H1 (cell line): ENCODE measurements at regions not wholly inside any gene's neighbourhood (a gene's known extent, or its start where the extent isn't known, plus 50 kb on each side); places are given as distances from the start of the nearest gene placed in this dataset.

Source experiments
- CTCF ChIA-PET: fragments of 300-600 bp; sonication (Branson Sonifier 250); formaldehyde crosslinking; loops from one replicate; lab custom pipeline; 2021; ENCODE audit not compliant: partially characterized antibody; lab: Charles Lee
- POLR2A ChIA-PET: fragments of 300-600 bp; sonication (Branson Sonifier 250); formaldehyde crosslinking; loops from one replicate; lab custom pipeline; 2021; ENCODE audit warnings: inconsistent platforms; ENCODE audit not compliant: partially characterized antibody; lab: Charles Lee
- DNase-seq, 2 experiments: peaks; one replicate each; pipeline versions ENCODE4 v3.0.0 to v3.0.0-alpha.2; 2010 to 2022; ENCODE audit warnings: low spot score in 2 of 2, low read depth in 1 of 2, mixed read lengths in 1 of 2
- FAIRE-seq: peaks from 2 replicates; lab custom pipeline; 2011; peaks lifted over from hg19 to GRCh38; lab: Jason Lieb, UNC
- H2AFZ ChIP-seq: 2 replicates; pipeline ENCODE4 v1.8.1; 2012; ENCODE audit warnings: low read length, inconsistent platforms
- H2AK5ac ChIP-seq: 2 replicates; pipeline ENCODE4 v1.6.1; 2013; ENCODE audit warnings: low read depth, low read length
- H2BK120ac ChIP-seq: replicated peaks from 2 replicates; pipeline ENCODE3; 2013; ENCODE audit warnings: low read depth, low read length, inconsistent platforms
- H2BK12ac ChIP-seq: 2 replicates; pipeline ENCODE4 v1.6.1; 2013; ENCODE audit warnings: low read depth, low read length
- H2BK15ac ChIP-seq: 2 replicates; pipeline ENCODE4 v1.6.1; 2013; ENCODE audit warnings: low read length
- H2BK20ac ChIP-seq: 2 replicates; pipeline ENCODE4 v1.6.1; 2013; ENCODE audit warnings: low read length
- H2BK5ac ChIP-seq: 2 replicates; pipeline ENCODE4 v1.6.1; 2013; ENCODE audit warnings: low read depth, low read length
- H3K14ac ChIP-seq: 2 replicates; pipeline ENCODE4 v1.6.1; 2013; ENCODE audit warnings: inconsistent platforms; ENCODE audit not compliant: insufficient read length
- H3K18ac ChIP-seq: 2 replicates; pipeline ENCODE4 v1.6.1; 2013; ENCODE audit warnings: low read length; ENCODE audit errors: extremely low read depth
- H3K23ac ChIP-seq: 2 replicates; pipeline ENCODE4 v1.6.1; 2013; ENCODE audit warnings: inconsistent platforms; ENCODE audit not compliant: insufficient read length
- H3K23me2 ChIP-seq: 2 replicates; pipeline ENCODE4 v1.6.1; 2013; ENCODE audit warnings: low read depth, low read length
- H3K27ac ChIP-seq: 2 replicates; pipeline ENCODE4 v1.6.1; 2011; ENCODE audit warnings: low read depth, low read length, inconsistent platforms
- H3K27me3 ChIP-seq, 4 experiments: replicated peaks in 1 of 4; 1 replicate in 1 of 4; 2 replicates in 3 of 4; pipeline versions ENCODE4 v1.6.1 to v1.8.1; 2011 to 2013; ENCODE audit warnings: low read length in 3 of 4, mild to moderate bottlenecking in 3 of 4, inconsistent platforms in 2 of 4, mixed read lengths in 2 of 4, moderate library complexity in 1 of 4; ENCODE audit not compliant: control insufficient read depth in 3 of 4, insufficient read depth in 3 of 4; ENCODE audit errors: extremely low read depth in 1 of 4
- H3K36me3 ChIP-seq, 4 experiments: 2 replicates each; pipeline versions ENCODE4 v1.6.1 to v1.8.1; 2011 to 2013; ENCODE audit warnings: mild to moderate bottlenecking in 4 of 4, low read length in 3 of 4, moderate library complexity in 2 of 4, control low read depth in 1 of 4, inconsistent platforms in 1 of 4; ENCODE audit not compliant: insufficient read depth in 4 of 4, control insufficient read depth in 2 of 4
- H3K4ac ChIP-seq: replicated peaks from 2 replicates; pipeline ENCODE3; 2013; ENCODE audit warnings: low read length, low read depth, mixed read lengths, inconsistent platforms; ENCODE audit not compliant: insufficient read length
- H3K4me1 ChIP-seq, 4 experiments: replicated peaks in 1 of 4; 1 replicate in 1 of 4; 2 replicates in 3 of 4; pipeline versions ENCODE4 v1.6.1 to v1.8.1; 2011 to 2013; ENCODE audit warnings: low read length in 3 of 4, inconsistent platforms in 2 of 4, mixed read lengths in 1 of 4; ENCODE audit not compliant: insufficient read depth in 4 of 4, control insufficient read depth in 3 of 4
- H3K4me2 ChIP-seq, 2 experiments: 2 replicates each; pipeline versions ENCODE4 v1.6.1 to v1.8.1; 2011 to 2013; ENCODE audit warnings: low read depth in 2 of 2, low read length in 2 of 2, control low read depth in 1 of 2, inconsistent platforms in 1 of 2, mild to moderate bottlenecking in 1 of 2; ENCODE audit not compliant: insufficient read depth in 1 of 2
- H3K4me3 ChIP-seq, 4 experiments: fragments of 200-600, 300-600 bp in 1 of 4; sonication (generic), shearing (Covaris generic), sonication (Bioruptor Twin) in 1 of 4; 2 replicates each; pipeline versions ENCODE4 v1.5.1 to v1.8.1; 2011 to 2016; ENCODE audit warnings: low read length in 4 of 4, low read depth in 3 of 4, control low read depth in 2 of 4, inconsistent platforms in 2 of 4, mild to moderate bottlenecking in 2 of 4, mixed read lengths in 1 of 4, moderate library complexity in 1 of 4; ENCODE audit not compliant: insufficient read depth in 2 of 4; ENCODE audit errors: extremely low read depth in 1 of 4
- H3K56ac ChIP-seq: replicated peaks from 2 replicates; pipeline ENCODE3; 2013; ENCODE audit warnings: low read depth, mild to moderate bottlenecking, mixed read lengths, low read length, inconsistent platforms; ENCODE audit not compliant: insufficient read length
- H3K79me1 ChIP-seq: 2 replicates; pipeline ENCODE4 v1.6.1; 2013; ENCODE audit warnings: low read depth, low read length, control low read depth
- H3K79me2 ChIP-seq, 2 experiments: 2 replicates each; pipeline versions ENCODE4 v1.6.1 to v1.8.1; 2012 to 2013; ENCODE audit warnings: low read length in 2 of 2, mild to moderate bottlenecking in 2 of 2, inconsistent platforms in 1 of 2; ENCODE audit not compliant: insufficient read depth in 2 of 2, control insufficient read depth in 1 of 2
- H3K9ac ChIP-seq, 4 experiments: replicated peaks in 1 of 4; 1 replicate in 1 of 4; 2 replicates in 3 of 4; pipeline versions ENCODE4 v1.6.1 to v1.8.1; 2011 to 2013; ENCODE audit warnings: low read depth in 3 of 4, low read length in 3 of 4, control low read depth in 2 of 4, mild to moderate bottlenecking in 2 of 4, moderate library complexity in 2 of 4, inconsistent platforms in 1 of 4; ENCODE audit errors: extremely low read depth in 1 of 4
- H3K9me3 ChIP-seq, 2 experiments: 2 replicates each; pipeline versions ENCODE4 v1.6.1 to v1.8.1; 2012 to 2013; ENCODE audit warnings: mild to moderate bottlenecking in 2 of 2, moderate library complexity in 2 of 2, control low read depth in 1 of 2, inconsistent platforms in 1 of 2, low read depth in 1 of 2, low read length in 1 of 2, mixed read lengths in 1 of 2; ENCODE audit not compliant: insufficient read depth in 2 of 2
- H4K20me1 ChIP-seq, 2 experiments: replicated peaks in 1 of 2; 2 replicates each; pipeline versions ENCODE3 to v1.8.1; 2011 to 2013; ENCODE audit warnings: inconsistent platforms in 2 of 2, low read length in 2 of 2, mild to moderate bottlenecking in 1 of 2; ENCODE audit not compliant: insufficient read depth in 2 of 2, control insufficient read depth in 1 of 2
- H4K5ac ChIP-seq: 2 replicates; pipeline ENCODE4 v1.6.1; 2013; ENCODE audit warnings: low read length, low read depth, mixed read lengths, inconsistent platforms; ENCODE audit not compliant: insufficient read length
- H4K8ac ChIP-seq: 2 replicates; pipeline ENCODE4 v1.8.0; 2013; ENCODE audit warnings: mild to moderate bottlenecking, moderate library complexity, low read length, inconsistent platforms; ENCODE audit not compliant: insufficient read depth; ENCODE audit errors: extremely low read depth
- H4K91ac ChIP-seq: replicated peaks from 2 replicates; pipeline ENCODE3; 2013; ENCODE audit warnings: low read length, mixed read lengths, inconsistent platforms; ENCODE audit not compliant: insufficient read length
- CHD1 ChIP-seq: IDR thresholded peaks from 2 replicates; pipeline ENCODE4 v1.6.1; 2012; ENCODE audit warnings: low read depth, low read length, improper control_type of control experiment
- E2F6 ChIP-seq: IDR thresholded peaks from 2 replicates; pipeline ENCODE4 v1.6.1; 2012; ENCODE audit warnings: inconsistent platforms
- EZH2 ChIP-seq: fragments of 200-600 bp; sonication (generic); IDR thresholded peaks from 2 replicates; pipeline ENCODE4 v1.7.1; 2012; ENCODE audit warnings: low read depth, mild to moderate bottlenecking, moderate library complexity, low read length, inconsistent platforms; ENCODE audit not compliant: severe bottlenecking
- NRF1 ChIP-seq: IDR thresholded peaks from 2 replicates; pipeline ENCODE4 v1.6.1; 2011; ENCODE audit warnings: mild to moderate bottlenecking, low read depth, low read length, improper control_type of control experiment
- PHF8 ChIP-seq: fragments of 200-600 bp; sonication (generic); conservative IDR thresholded peaks from 2 replicates; pipeline ENCODE4 v1.7.1; 2012; ENCODE audit warnings: low read depth, mild to moderate bottlenecking, inconsistent platforms, low read length, moderate library complexity
- SAP30 ChIP-seq: fragments of 300-600 bp; sonication (generic); IDR thresholded peaks from 2 replicates; pipeline ENCODE4 v1.7.1; 2012; ENCODE audit warnings: low read length, moderate library complexity, mild to moderate bottlenecking, inconsistent platforms; ENCODE audit not compliant: insufficient read depth, insufficient replicate concordance
- SIRT6 ChIP-seq: IDR thresholded peaks from one replicate; pipeline ENCODE4 v1.7.1; 2012; ENCODE audit warnings: low read length, inconsistent platforms
- TAF1 ChIP-seq: IDR thresholded peaks from 2 replicates; pipeline ENCODE4 v1.6.1; 2011; ENCODE audit warnings: mild to moderate bottlenecking, low read depth, low read length
- YY1 ChIP-seq: IDR thresholded peaks from 2 replicates; pipeline ENCODE4 v1.6.1; 2011; ENCODE audit warnings: low read depth, mild to moderate bottlenecking, low read length
- WGBS, 2 experiments: shearing (Covaris generic) in 1 of 2; methylation state at CpG; one replicate each; pipeline versions ENCODE4 v1.1.6 to v1.1.7; 2013 to 2015; ENCODE audit warnings: low lambda C conversion rate in 2 of 2, mixed read lengths in 2 of 2, inconsistent platforms in 1 of 2, low coverage in 1 of 2, missing lambda C conversion rate in 1 of 2; ENCODE audit not compliant: insufficient replicate concordance in 2 of 2, insufficient coverage in 1 of 2, insufficient read length in 1 of 2; ENCODE audit errors: extremely low coverage in 1 of 2, missing lambda C conversion rate in 1 of 2; 5-methylcytosine and 5-hydroxymethylcytosine counted together
- TF ChIP-seq, protein P1 (sequence below), 3 experiments: IDR thresholded peaks; 1 replicate in 2 of 3; 2 replicates in 1 of 3; pipeline versions ENCODE4 v1.5.1 to v1.6.1; 2011; ENCODE audit warnings: low read length in 3 of 3, mild to moderate bottlenecking in 3 of 3, inconsistent platforms in 2 of 3, low read depth in 1 of 3, moderate library complexity in 1 of 3; ENCODE audit not compliant: insufficient read depth in 1 of 3; ENCODE audit errors: control extremely low read depth in 1 of 3

DNA sequence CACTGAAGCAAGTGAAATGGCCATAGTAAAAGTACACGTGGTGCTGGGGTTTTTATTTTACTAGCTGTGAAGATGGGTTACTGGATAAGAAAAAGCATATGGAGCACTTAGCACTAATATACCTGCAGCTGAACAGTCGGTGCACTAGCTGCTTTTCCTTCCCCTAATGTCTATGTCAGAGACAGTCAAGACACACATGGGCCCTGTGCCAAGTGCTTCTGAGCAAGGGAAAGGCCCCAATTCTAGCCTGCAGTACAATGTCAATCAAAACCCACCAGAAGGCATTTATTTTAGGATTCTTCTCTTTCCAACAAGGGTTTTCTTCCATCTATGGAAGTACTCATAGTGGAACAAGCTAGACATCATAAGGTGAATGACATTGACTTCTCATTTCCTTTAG is 716.7 kb downstream of the CCSER2 start:
- Histone ChIP-seq H3K4me1 (no peaks in the 10 kb centered on the region; a peak in 2 of 7 replicates), H3K4me3 (no peak overlapping the region), H3K79me2 (no peaks in the 10 kb centered on the region), H3K9me3 (peaks cover 0 to 3% of the 10 kb centered on the region in 2 experiments; a peak in 2 of 4 replicates), H3K36me3 (no peaks in the 10 kb centered on the region), H4K8ac (no peak overlapping the region), H3K23ac (no peak overlapping the region), H2BK120ac (no peak overlapping the region), H3K4ac (no peak overlapping the region), H3K27ac (no peak overlapping the region), H4K5ac (no peak overlapping the region), H3K79me1 (no peaks in the 10 kb centered on the region), H3K9ac (no peak overlapping the region), H2AFZ (no peak overlapping the region), H3K14ac (no peak overlapping the region), H2AK5ac (no peak overlapping the region), H2BK20ac (no peak overlapping the region), H3K4me2 (no peak overlapping the region), H4K91ac (no peak overlapping the region), H2BK5ac (no peak overlapping the region), H3K23me2 (no peaks in the 10 kb centered on the region), H3K56ac (no peak overlapping the region), H2BK12ac (no peak overlapping the region), H3K18ac (no peak overlapping the region), H4K20me1 (no peaks in the 10 kb centered on the region), H2BK15ac (no peak overlapping the region), H3K27me3 (no peaks in the 10 kb centered on the region)
- ChIA-PET CTCF (interaction anchor here (0.5 to 1.0 kb wide), 3 partner anchors 9 to 108 kb away, joined by 3 to 4 read pairs (median 3); no protein-coding TSS in a partner anchor), POLR2A (no interaction called here)
- 85% methylated on average over 2 of the region's 2 CpGs; no CpG with 5 or more reads in 1 of the 2 experiments for WGBS, 2 experiments
- no peak for DNase-seq
- FAIRE-seq, result no peak
- TF ChIP-seq YY1 (no peak), PHF8 (no peak), EZH2 (no peak), SAP30 (no peak), CHD1 (no peak), SIRT6 (no peak), NRF1 (no peak), TAF1 (no peak), E2F6 (no peak)
- TF ChIP-seq, protein P1, sequence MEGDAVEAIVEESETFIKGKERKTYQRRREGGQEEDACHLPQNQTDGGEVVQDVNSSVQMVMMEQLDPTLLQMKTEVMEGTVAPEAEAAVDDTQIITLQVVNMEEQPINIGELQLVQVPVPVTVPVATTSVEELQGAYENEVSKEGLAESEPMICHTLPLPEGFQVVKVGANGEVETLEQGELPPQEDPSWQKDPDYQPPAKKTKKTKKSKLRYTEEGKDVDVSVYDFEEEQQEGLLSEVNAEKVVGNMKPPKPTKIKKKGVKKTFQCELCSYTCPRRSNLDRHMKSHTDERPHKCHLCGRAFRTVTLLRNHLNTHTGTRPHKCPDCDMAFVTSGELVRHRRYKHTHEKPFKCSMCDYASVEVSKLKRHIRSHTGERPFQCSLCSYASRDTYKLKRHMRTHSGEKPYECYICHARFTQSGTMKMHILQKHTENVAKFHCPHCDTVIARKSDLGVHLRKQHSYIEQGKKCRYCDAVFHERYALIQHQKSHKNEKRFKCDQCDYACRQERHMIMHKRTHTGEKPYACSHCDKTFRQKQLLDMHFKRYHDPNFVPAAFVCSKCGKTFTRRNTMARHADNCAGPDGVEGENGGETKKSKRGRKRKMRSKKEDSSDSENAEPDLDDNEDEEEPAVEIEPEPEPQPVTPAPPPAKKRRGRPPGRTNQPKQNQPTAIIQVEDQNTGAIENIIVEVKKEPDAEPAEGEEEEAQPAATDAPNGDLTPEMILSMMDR (IDR thresholded peaks at IDR 0.05; ENCODE audit: control extremely low read depth in 1 of 3, insufficient read depth in 1 of 3, low read depth in 1 of 3, low read length in 3 of 3), result no peak
